ENCODE measurements at regions not wholly inside any gene's neighbourhood (a gene's known extent, or its start where the extent isn't known, plus 50 kb on each side); places are given as distances from the start of the nearest gene placed in this dataset.
"Not testable (repeated sequence)": the region's sequence is repeated elsewhere in the genome, so short reads cannot be mapped to it uniquely, and the experiment has no call there.

DNA sequence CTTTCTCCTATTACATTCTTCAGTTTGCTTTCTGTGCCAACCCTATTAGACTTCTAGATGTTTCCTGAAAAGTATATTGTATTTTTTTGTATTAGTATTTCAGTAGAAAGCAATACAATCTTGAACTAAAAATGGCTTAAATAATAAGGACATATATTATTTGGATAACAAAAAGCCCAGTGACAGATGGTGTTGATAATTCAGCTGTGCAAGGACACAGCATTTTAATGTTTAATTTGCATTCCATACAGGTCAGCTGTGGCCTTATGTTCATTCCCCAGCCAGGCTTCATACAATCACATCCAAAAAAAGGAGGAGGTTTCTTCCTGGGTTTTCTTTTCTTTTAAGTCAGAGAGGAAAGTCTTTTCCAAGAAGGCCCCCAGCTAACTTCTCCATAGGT lies 236.9 kb downstream of the CD109 start:
- Mint-ChIP-seq H3K36me3 (ENCODE audit: low read depth) (no peaks in the 10 kb centered on the region), H3K4me1 (no peaks in the 10 kb centered on the region), H3K27ac (no peak overlapping the region), H3K9me3 (ENCODE audit: low read depth) (peaks cover 7% of the 10 kb centered on the region), H3K4me3 (no peak overlapping the region), H3K27me3 (no peaks in the 10 kb centered on the region)
- ChIA-PET POLR2A (no interaction called here), CTCF (no interaction called here)
- no peak for DNase-seq
- intact Hi-C loops (cut with DNase I, micrococcal nuclease), result no loop called here
- no peak for ATAC-seq

DNA sequence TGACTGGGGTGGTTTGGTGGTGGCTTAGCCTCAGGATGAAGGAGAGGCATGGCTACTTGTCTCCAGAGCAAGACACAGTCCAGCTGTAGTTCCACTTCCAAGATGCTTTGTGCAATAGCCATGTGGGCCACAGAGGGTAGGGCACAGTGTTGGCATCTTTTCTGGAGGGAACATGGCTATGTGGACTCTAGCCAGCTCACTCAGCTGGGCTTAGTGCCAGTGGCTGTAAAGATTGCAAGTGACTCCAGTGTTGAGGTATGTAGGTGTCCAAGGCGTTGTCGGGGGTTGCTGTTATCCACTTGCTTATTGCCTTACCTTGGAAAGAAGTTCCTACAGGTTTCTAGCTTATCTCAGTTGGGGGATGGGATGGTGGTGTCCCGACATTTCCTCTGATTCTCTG lies 233.4 kb downstream of the CD109 start:
- no peak for DNase-seq
- Mint-ChIP-seq H3K4me3 (no peak overlapping the region), H3K27ac (no peak overlapping the region), H3K4me1 (no peaks in the 10 kb centered on the region), H3K9me3 (ENCODE audit: low read depth) (peaks cover 10% of the 10 kb centered on the region), H3K36me3 (ENCODE audit: low read depth) (no peaks in the 10 kb centered on the region), H3K27me3 (no peaks in the 10 kb centered on the region)
- CTCF ChIA-PET, result no interaction called here
- intact Hi-C loops (cut with DNase I, micrococcal nuclease), result no loop called here
- no peak for ATAC-seq
- POLR2A ChIA-PET, result no interaction called here

GRCh38 chr6:73927421-73927820 lies 231.4 kb downstream of the CD109 start:
- no peak overlapping the region for H3K4me3 Mint-ChIP-seq
- intact Hi-C loops (cut with DNase I, micrococcal nuclease), result no loop called here

GRCh38 chr6:73925703-73926102 lies 229.7 kb downstream of the CD109 start:
- H3K27me3 Mint-ChIP-seq; intact Hi-C loops (cut with DNase I, micrococcal nuclease); ATAC-seq; DNase-seq; H3K27ac Mint-ChIP-seq; H3K4me3 Mint-ChIP-seq; H3K4me1 Mint-ChIP-seq; CTCF ChIA-PET; H3K36me3 Mint-ChIP-seq (ENCODE audit: low read depth); POLR2A ChIA-PET: not testable (repeated sequence)
- peaks cover 11% of the 10 kb centered on the region for H3K9me3 Mint-ChIP-seq (ENCODE audit: low read depth)

More at GRCh38 chr6:73927421-73927820, 231.4 kb downstream of the CD109 start:
- Mint-ChIP-seq H3K27ac (no peak overlapping the region), H3K9me3 (ENCODE audit: low read depth) (peaks cover 10% of the 10 kb centered on the region), H3K36me3 (ENCODE audit: low read depth) (no peaks in the 10 kb centered on the region), H3K27me3 (no peaks in the 10 kb centered on the region), H3K4me1 (no peaks in the 10 kb centered on the region)
- ChIA-PET CTCF (no interaction called here), POLR2A (no interaction called here)
- ATAC-seq, result no peak
- DNase-seq, result no peak

DNA sequence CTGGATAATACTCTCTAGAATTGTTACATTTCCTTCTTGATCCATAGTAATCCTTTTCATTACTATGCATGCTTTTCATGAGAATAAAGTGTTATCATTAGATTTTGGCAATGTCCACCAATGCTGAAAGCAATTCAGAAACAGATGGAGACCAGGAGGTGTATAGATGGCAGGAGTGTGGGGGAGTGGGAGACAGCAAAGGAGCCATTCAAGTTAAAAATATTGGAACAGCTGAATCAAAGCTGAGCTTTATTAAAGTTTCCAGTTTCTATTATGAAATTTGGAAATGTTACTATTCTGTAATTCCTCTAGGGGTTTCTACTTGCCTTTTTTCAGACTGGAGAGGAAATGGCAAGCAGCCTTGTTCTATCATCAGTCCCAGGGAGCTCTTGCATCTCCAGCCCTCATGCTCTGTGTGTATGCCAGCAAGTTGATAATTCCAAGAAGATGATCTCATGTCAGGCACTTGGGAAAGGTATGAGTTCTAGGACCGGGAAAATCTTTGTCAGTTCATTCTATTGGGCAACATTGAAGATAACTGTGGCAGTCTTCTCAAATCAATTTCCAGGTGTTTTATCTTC lies 228.0 kb downstream of the CD109 start:
- intact Hi-C loops (cut with DNase I, micrococcal nuclease), result no loop called here
- no peaks in the 10 kb centered on the region for H3K36me3 Mint-ChIP-seq (ENCODE audit: low read depth)
- peaks cover 11% of the 10 kb centered on the region for H3K9me3 Mint-ChIP-seq (ENCODE audit: low read depth)
- ChIA-PET POLR2A (no interaction called here), CTCF (interaction anchor here (0.5 kb wide), 1 partner anchor 468 kb away, joined by 3 read pairs; no protein-coding TSS in a partner anchor)
- no peaks in the 10 kb centered on the region for H3K27me3 Mint-ChIP-seq
- H3K4me1 Mint-ChIP-seq, result no peaks in the 10 kb centered on the region
- DNase-seq (no peak), ATAC-seq (no peak)
- no peak overlapping the region for H3K27ac Mint-ChIP-seq
- H3K4me3 Mint-ChIP-seq, result no peak overlapping the region

DNA sequence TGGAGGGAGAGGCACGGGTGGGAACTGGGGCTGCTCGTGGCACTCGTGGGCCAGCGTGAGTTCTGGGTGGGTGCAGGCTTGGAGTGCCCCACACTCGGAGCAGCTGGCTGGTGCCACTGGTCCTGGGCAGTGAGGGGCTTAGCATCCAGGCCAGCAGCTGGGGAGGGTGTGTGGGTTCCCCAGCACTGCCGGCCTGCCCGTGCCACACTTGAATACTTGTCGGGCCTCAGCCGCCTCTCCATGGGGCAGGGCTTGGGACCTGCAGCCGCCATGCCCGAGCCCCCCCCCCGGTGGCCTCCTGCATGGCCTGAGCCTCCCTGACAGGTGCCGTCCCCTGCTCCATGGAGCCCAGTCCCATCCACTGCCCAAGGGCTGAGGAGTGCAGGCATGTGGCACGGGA lies 207.2 kb downstream of the CD109 start:
- Mint-ChIP-seq H3K4me1 (no peaks in the 10 kb centered on the region), H3K9me3 (ENCODE audit: low read depth) (peaks cover 11% of the 10 kb centered on the region), H3K36me3 (ENCODE audit: low read depth) (no peaks in the 10 kb centered on the region), H3K27me3 (peaks cover 6% of the 10 kb centered on the region), H3K4me3 (no peak overlapping the region), H3K27ac (no peak overlapping the region)
- intact Hi-C loops (cut with DNase I, micrococcal nuclease), result no loop called here
- CTCF ChIA-PET, result interaction anchor here (1.4 kb wide), 1 partner anchor 1306 kb away, joined by 3 read pairs; no protein-coding TSS in a partner anchor
- ATAC-seq, result no peak
- POLR2A ChIA-PET, result no interaction called here
- no peak for DNase-seq

- Mint-ChIP-seq H3K4me1 (no peaks in the 10 kb centered on the region), H3K27me3 (peaks cover 6% of the 10 kb centered on the region), H3K4me3 (no peak overlapping the region), H3K27ac (no peak overlapping the region), H3K9me3 (ENCODE audit: low read depth) (peaks cover 11% of the 10 kb centered on the region), H3K36me3 (ENCODE audit: low read depth) (no peaks in the 10 kb centered on the region)
- intact Hi-C loops (cut with DNase I, micrococcal nuclease), result no loop called here
- DNase-seq (no peak), ATAC-seq (no peak)
- CTCF ChIA-PET, result interaction anchor here (1.4 kb wide), 1 partner anchor 1307 kb away, joined by 3 read pairs; no protein-coding TSS in a partner anchor
- POLR2A ChIA-PET, result no interaction called here
These were observed 206.0 kb downstream of the CD109 start for GRCh38 chr6:73901986-73902385.

GRCh38 chr6:73901311-73901710 lies 205.3 kb downstream of the CD109 start:
- ChIA-PET CTCF (no interaction called here), POLR2A (no interaction called here)
- DNase-seq (no peak), ATAC-seq (no peak)
- H3K36me3 Mint-ChIP-seq (ENCODE audit: low read depth), result no peaks in the 10 kb centered on the region
- peaks cover 11% of the 10 kb centered on the region for H3K9me3 Mint-ChIP-seq (ENCODE audit: low read depth)
- no peak overlapping the region for H3K27ac Mint-ChIP-seq
- intact Hi-C loops (cut with DNase I, micrococcal nuclease), result no loop called here
- no peaks in the 10 kb centered on the region for H3K4me1 Mint-ChIP-seq
- H3K4me3 Mint-ChIP-seq, result no peak overlapping the region
- H3K27me3 Mint-ChIP-seq, result peaks cover 6% of the 10 kb centered on the region

DNA sequence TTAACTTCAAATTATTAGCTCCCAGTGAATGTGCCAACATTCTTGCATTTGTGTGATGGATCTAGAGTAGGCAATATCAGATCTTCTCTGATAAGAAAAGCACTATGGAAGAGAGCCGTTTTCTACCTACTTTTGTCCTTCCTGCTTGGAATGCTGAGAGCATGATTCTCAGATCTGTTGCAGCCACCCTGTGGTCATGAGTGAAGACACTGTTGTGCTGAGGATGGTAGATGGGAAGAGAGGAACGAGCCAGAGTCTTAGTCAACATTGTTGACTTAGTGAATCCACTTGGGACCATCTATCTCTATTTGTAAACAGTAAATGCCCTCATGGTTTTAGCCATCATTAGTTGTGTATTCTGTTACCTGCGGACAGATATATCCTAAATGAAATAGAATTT lies 202.6 kb downstream of the CD109 start:
- Mint-ChIP-seq H3K27ac (no peak overlapping the region), H3K9me3 (ENCODE audit: low read depth) (peaks cover 12% of the 10 kb centered on the region), H3K4me1 (no peaks in the 10 kb centered on the region), H3K36me3 (ENCODE audit: low read depth) (no peaks in the 10 kb centered on the region), H3K4me3 (no peak overlapping the region), H3K27me3 (peaks cover 6% of the 10 kb centered on the region)
- ChIA-PET POLR2A (no interaction called here), CTCF (interaction anchor here (1.4 kb wide), 1 partner anchor 42 kb away, joined by 3 read pairs; no protein-coding TSS in a partner anchor)
- ATAC-seq, result no peak
- intact Hi-C loops (cut with DNase I, micrococcal nuclease), result no loop called here
- no peak for DNase-seq

GRCh38 chr6:73893696-73894095 lies 197.7 kb downstream of the CD109 start:
- Mint-ChIP-seq H3K4me3 (no peak overlapping the region), H3K4me1 (no peaks in the 10 kb centered on the region), H3K27ac (no peak overlapping the region), H3K36me3 (ENCODE audit: low read depth) (no peaks in the 10 kb centered on the region), H3K9me3 (ENCODE audit: low read depth) (peaks cover 1% of the 10 kb centered on the region), H3K27me3 (peaks cover 2% of the 10 kb centered on the region)
- ChIA-PET CTCF (no interaction called here), POLR2A (no interaction called here)
- no peak for ATAC-seq
- intact Hi-C loops (cut with DNase I, micrococcal nuclease), result loop anchor here (1.0 kb wide), 1 partner anchor 12 kb away; no protein-coding TSS in a partner anchor
- no peak for DNase-seq

GRCh38 chr6:73888050-73888449 lies 192.0 kb downstream of the CD109 start:
- H3K9me3 Mint-ChIP-seq (ENCODE audit: low read depth), result no peaks in the 10 kb centered on the region
- no peak for ATAC-seq
- no peaks in the 10 kb centered on the region for H3K27me3 Mint-ChIP-seq
- ChIA-PET CTCF (no interaction called here), POLR2A (no interaction called here)
- intact Hi-C loops (cut with DNase I, micrococcal nuclease), result no loop called here
- no peak overlapping the region for H3K27ac Mint-ChIP-seq
- no peak overlapping the region for H3K4me3 Mint-ChIP-seq
- H3K4me1 Mint-ChIP-seq, result peaks cover 9% of the 10 kb centered on the region
- DNase-seq, result no peak
- no peaks in the 10 kb centered on the region for H3K36me3 Mint-ChIP-seq (ENCODE audit: low read depth)

GRCh38 chr6:73885393-73885792 lies 189.4 kb downstream of the CD109 start:
- H3K4me3 Mint-ChIP-seq, result no peak overlapping the region
- H3K36me3 Mint-ChIP-seq (ENCODE audit: low read depth), result no peaks in the 10 kb centered on the region
- DNase-seq (no peak), ATAC-seq (no peak)
- POLR2A ChIA-PET, result no interaction called here
- CTCF ChIA-PET, result no interaction called here
- H3K27me3 Mint-ChIP-seq, result no peaks in the 10 kb centered on the region
- no peak overlapping the region for H3K27ac Mint-ChIP-seq
- H3K4me1 Mint-ChIP-seq, result peaks cover 9% of the 10 kb centered on the region
- H3K9me3 Mint-ChIP-seq (ENCODE audit: low read depth), result no peaks in the 10 kb centered on the region
- intact Hi-C loops (cut with DNase I, micrococcal nuclease), result no loop called here

GRCh38 chr6:73884540-73884939 lies 188.5 kb downstream of the CD109 start:
- ATAC-seq, result no peak
- ChIA-PET CTCF (no interaction called here), POLR2A (interaction anchor here (0.6 kb wide), 1 partner anchor 35 kb away, joined by 3 read pairs; no protein-coding TSS in a partner anchor)
- no peak overlapping the region for H3K4me3 Mint-ChIP-seq
- intact Hi-C loops (cut with DNase I, micrococcal nuclease), result no loop called here
- H3K4me1 Mint-ChIP-seq, result peaks cover 9% of the 10 kb centered on the region
- no peaks in the 10 kb centered on the region for H3K36me3 Mint-ChIP-seq (ENCODE audit: low read depth)
- no peaks in the 10 kb centered on the region for H3K27me3 Mint-ChIP-seq
- DNase-seq, result no peak
- H3K27ac Mint-ChIP-seq, result no peak overlapping the region
- H3K9me3 Mint-ChIP-seq (ENCODE audit: low read depth), result no peaks in the 10 kb centered on the region

All from activated CD4-positive, alpha-beta T cell treated with anti-CD3 and anti-CD28 coated beads for 36 hours (primary cell).